Astrocyte of the cerebellum (primary cell): ENCODE measurements at regions not wholly inside any gene's neighbourhood (a gene's known extent, or its start where the extent isn't known, plus 50 kb on each side); places are given as distances from the start of the nearest gene placed in this dataset.
A peak's percentile ranks its signal among the peaks of the same experiment; 100 is the strongest.

Experiments
- DNase-seq: peaks from one replicate; pipeline ENCODE4 v3.0.0-alpha.2; 2011; ENCODE audit warnings: low read depth
- H3K4me3 ChIP-seq: 2 replicates; pipeline ENCODE4 v1.5.1; 2011; ENCODE audit warnings: mild to moderate bottlenecking, low read depth, low read length, moderate library complexity
- in situ Hi-C: cut with HindIII; loops from 2 replicates; pipeline ENCODE4 v1.10.0; 2017; ENCODE audit warnings: low sequenced_read_pairs
- TF ChIP-seq, protein P1 (sequence below): IDR thresholded peaks from 2 replicates; pipeline ENCODE4 v1.5.1; 2012; ENCODE audit warnings: low read length, low read depth, moderate library complexity, mild to moderate bottlenecking; ENCODE audit errors: missing control alignments

DNA sequence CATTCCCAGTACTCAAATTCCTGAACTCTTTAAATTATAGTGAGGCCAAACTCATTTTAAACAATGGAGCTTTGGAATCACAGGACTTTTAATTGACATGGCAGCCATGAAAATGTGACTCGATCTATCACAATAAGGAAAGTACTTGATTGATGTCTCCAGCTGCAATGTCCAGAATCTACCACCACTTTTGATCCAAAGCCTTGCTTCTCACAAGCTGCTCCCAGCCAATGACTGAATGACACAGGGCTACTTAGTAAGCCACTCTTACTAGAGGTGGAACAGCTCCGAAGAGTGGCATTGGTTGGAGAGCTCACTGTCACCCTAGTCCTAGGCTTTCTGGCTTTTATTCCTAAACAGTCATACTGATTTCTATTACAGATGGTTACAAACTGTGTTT lies 270.1 kb downstream of the IRS1 start:
- in situ Hi-C loops = no loop called here

DNA sequence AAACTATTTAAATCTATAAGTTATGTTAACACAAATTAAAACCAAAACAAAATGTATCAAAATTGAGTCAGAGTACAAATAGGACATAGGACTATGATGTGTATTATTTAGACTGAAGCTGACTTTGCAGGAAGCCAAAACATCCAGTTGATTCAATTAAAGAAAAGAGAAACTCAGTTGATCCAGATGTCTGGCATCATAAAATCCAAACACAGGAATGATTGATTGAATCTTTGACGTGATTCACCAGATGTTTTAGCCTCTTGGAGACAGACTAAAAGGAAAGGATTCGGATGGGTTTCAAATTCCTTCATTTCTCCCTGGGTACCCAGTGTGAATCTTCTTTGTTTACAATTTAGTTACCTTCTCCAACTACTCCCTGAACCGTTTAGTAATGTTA lies 272.9 kb downstream of the IRS1 start:
- no peak for DNase-seq
- TF ChIP-seq, protein P1, sequence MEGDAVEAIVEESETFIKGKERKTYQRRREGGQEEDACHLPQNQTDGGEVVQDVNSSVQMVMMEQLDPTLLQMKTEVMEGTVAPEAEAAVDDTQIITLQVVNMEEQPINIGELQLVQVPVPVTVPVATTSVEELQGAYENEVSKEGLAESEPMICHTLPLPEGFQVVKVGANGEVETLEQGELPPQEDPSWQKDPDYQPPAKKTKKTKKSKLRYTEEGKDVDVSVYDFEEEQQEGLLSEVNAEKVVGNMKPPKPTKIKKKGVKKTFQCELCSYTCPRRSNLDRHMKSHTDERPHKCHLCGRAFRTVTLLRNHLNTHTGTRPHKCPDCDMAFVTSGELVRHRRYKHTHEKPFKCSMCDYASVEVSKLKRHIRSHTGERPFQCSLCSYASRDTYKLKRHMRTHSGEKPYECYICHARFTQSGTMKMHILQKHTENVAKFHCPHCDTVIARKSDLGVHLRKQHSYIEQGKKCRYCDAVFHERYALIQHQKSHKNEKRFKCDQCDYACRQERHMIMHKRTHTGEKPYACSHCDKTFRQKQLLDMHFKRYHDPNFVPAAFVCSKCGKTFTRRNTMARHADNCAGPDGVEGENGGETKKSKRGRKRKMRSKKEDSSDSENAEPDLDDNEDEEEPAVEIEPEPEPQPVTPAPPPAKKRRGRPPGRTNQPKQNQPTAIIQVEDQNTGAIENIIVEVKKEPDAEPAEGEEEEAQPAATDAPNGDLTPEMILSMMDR = no peak
- in situ Hi-C loops = no loop called here
- no peak overlapping the region for H3K4me3 ChIP-seq

More for the DNA sequence above, 270.1 kb downstream of the IRS1 start:
- TF ChIP-seq, protein P1 = no peak
- DNase-seq = no peak
- no peak overlapping the region for H3K4me3 ChIP-seq

DNA sequence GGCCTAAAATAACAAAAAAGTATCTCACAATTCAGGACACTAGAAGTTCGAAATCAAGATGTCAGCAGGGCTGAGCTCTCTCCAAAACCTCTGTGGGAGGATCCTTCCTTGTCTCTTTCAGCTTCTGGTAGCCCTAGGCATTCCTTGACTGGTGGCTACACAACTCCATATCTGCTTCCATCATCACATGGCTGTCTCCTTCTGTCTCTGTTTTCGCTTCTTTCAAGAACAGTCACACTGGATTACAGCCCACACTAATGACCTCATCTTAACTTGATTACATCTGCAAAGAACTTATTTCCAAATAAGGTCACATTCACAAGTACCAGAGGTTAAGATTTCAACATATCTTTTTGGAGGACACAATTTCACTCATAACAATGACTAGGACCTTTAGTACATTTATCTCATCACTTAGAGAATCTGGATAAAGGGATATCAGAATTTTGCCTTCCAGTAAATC lies 275.2 kb downstream of the IRS1 start:
- no peak overlapping the region for H3K4me3 ChIP-seq
- DNase-seq = peak; percentile 27
- TF ChIP-seq, protein P1 = no peak
- in situ Hi-C loops = no loop called here

DNA sequence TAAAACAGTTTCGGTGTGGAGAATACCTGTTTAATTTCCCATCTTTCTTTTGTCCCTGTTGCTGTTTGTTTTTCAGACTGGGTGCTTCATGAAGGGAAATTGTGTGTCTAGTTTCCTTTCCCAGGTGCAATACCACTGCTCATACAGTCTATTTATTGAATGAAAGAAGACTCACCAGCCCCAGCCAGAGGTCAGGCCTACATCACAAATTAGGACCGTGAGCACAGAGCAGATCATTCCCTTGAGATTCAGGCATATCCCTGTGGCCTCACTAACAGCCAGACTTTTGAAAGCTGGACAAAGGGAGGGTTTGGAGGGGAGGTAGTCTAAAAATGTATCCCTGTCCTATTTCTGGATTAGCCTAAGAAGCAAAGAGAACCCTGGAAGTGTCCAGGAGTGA lies 278.9 kb downstream of the IRS1 start:
- in situ Hi-C loops = no loop called here
- H3K4me3 ChIP-seq = no peak overlapping the region
- DNase-seq = no peak
- TF ChIP-seq, protein P1 = no peak

DNA sequence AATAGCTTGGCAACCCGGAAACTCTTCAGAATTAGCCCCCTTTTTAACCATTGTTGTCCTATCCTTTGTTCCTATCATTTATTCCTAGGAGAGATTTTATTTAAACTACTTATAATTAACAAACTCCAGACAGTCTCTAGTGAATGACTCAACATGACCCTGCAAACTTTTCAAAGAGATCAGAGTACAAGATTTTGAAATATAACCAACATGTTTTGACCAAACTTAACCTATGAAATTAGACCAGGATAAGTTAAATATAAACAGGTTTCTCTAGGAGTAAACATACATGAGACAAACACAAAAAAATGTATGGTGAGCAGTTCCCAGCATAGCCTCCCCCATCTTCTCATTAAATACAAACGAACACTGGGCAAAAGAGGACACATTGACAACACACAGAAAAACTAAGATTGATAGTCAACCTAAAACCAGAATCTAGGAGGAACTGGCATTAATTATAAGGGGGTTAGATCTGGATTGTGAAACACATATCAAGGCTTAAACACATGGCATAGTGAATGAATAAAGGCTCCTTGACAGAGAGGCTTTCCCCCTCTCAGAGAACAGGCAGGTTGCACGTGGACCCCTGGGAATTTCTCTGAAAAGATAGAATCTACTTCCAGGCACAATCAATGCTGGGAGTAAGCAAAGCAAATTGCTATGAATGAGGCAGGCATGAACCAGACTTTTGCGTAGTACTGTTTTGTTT lies 284.1 kb downstream of the IRS1 start:
- no peak overlapping the region for H3K4me3 ChIP-seq
- in situ Hi-C loops = no loop called here
- TF ChIP-seq, protein P1 = no peak
- no peak for DNase-seq

DNA sequence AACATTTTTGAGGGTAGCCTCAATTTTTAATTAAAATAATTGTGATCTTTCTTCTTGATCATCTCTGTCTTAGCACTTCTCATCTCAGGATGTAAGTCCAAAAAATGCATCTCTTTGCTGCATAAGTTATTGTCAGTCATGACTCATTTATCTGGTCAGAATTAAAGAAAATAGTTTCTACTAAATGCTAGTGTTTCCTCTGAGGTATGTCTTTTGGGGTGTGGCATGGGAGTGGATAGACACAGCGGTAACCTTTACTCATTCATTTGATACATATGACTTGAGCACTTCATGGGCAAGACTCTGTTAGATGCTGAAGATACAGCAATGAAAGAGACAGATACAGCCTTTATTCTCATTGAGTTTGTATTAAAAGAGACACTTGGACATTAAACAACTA lies 284.7 kb downstream of the IRS1 start:
- in situ Hi-C loops = no loop called here
- no peak overlapping the region for H3K4me3 ChIP-seq

More for the DNA sequence above, 284.7 kb downstream of the IRS1 start:
- DNase-seq = no peak
- TF ChIP-seq, protein P1 = no peak
